ENCODE measurements at regions not wholly inside any gene's neighbourhood (a gene's known extent, or its start where the extent isn't known, plus 50 kb on each side); places are given as distances from the start of the nearest gene placed in this dataset.

DNA sequence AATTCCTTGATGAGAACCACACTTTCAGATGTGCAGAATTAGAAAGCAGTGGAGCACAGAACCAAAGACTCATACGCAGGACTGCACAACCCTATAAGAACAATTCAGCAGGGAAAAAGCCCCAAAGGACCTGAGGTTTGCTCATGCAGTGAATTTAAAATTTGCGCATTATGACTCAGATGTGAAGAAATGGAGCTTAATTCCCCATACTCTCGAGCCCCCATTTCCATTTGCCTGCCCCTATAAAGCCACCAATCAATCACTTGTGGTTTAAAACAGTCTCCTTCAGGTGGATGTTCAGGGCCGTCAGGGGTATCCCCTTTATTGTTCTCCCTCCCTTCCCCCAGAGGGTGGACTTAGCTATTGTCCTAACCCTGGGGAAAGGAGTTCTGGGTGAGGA, 221.2 kb downstream of the IGSF11 start:
- WGBS, 5 donors, result 75 to 89% (median 87%) methylated on average over 4 of the region's 4 CpGs
- H3K4me3 ChIP-seq, result no peak overlapping the region
- H3K27me3 ChIP-seq, result no peaks in the 10 kb centered on the region
- no peak for DNase-seq
- H3K27ac ChIP-seq, result no peak overlapping the region
- intact Hi-C loops (cut with DNase I; ENCODE audit: low total_unique reads), result no loop called here
- H3K9me3 ChIP-seq, result no peaks in the 10 kb centered on the region
- TF ChIP-seq POLR2A (IDR thresholded peaks at IDR 0.05) (no peak), POLR2AphosphoS5 (IDR thresholded peaks at IDR 0.05) (no peak), EP300 (IDR thresholded peaks at IDR 0.05) (no peak)
- TF ChIP-seq, protein P1, sequence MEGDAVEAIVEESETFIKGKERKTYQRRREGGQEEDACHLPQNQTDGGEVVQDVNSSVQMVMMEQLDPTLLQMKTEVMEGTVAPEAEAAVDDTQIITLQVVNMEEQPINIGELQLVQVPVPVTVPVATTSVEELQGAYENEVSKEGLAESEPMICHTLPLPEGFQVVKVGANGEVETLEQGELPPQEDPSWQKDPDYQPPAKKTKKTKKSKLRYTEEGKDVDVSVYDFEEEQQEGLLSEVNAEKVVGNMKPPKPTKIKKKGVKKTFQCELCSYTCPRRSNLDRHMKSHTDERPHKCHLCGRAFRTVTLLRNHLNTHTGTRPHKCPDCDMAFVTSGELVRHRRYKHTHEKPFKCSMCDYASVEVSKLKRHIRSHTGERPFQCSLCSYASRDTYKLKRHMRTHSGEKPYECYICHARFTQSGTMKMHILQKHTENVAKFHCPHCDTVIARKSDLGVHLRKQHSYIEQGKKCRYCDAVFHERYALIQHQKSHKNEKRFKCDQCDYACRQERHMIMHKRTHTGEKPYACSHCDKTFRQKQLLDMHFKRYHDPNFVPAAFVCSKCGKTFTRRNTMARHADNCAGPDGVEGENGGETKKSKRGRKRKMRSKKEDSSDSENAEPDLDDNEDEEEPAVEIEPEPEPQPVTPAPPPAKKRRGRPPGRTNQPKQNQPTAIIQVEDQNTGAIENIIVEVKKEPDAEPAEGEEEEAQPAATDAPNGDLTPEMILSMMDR (IDR thresholded peaks at IDR 0.05), result no peak
- H3K36me3 ChIP-seq, result no peaks in the 10 kb centered on the region
- H3K4me1 ChIP-seq, result peaks cover 0 to 6% (median 0%) of the 10 kb centered on the region in 4 donors

DNA sequence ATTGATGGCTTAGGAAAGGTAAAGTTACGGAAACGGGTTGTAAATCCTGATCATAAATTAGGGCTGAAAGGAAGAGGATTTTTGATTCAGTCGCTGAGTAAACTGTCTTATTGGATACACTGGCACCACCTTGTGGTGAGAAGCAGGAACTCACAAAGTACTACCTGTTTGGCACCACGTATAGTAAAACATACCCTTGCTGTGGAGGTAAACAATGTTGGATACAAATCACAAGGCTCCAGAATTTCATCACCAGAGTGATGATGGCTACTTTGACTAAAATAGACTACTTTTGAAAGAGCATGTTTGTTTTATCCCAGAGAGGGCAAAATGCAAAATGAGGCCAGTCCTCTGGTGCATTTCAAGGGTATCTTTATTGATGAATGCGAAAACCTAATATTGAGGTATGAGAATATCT, 216.9 kb downstream of the IGSF11 start:
- intact Hi-C loops (cut with DNase I; ENCODE audit: low total_unique reads), result no loop called here
- H3K27me3 ChIP-seq, result no peaks in the 10 kb centered on the region
- whole genome bisulfite sequencing, 5 donors, result 18 to 25% (median 23%) methylated on average over 5 of the region's 5 CpGs
- no peak for TF ChIP-seq POLR2A (IDR thresholded peaks at IDR 0.05)
- TF ChIP-seq, protein P1 (IDR thresholded peaks at IDR 0.05), result peak in 5 of 7 experiments; percentile 37 to 76 (median 65)
- no peak for TF ChIP-seq POLR2AphosphoS5 (IDR thresholded peaks at IDR 0.05)
- no peak for TF ChIP-seq EP300 (IDR thresholded peaks at IDR 0.05)
- H3K4me3 ChIP-seq, result no peak overlapping the region
- H3K36me3 ChIP-seq, result no peaks in the 10 kb centered on the region
- DNase-seq, result peak; percentile 51 to 79
- H3K4me1 ChIP-seq, result peaks cover 0 to 6% (median 0%) of the 10 kb centered on the region in 4 donors
- no peaks in the 10 kb centered on the region for H3K9me3 ChIP-seq
- no peak overlapping the region for H3K27ac ChIP-seq

DNA sequence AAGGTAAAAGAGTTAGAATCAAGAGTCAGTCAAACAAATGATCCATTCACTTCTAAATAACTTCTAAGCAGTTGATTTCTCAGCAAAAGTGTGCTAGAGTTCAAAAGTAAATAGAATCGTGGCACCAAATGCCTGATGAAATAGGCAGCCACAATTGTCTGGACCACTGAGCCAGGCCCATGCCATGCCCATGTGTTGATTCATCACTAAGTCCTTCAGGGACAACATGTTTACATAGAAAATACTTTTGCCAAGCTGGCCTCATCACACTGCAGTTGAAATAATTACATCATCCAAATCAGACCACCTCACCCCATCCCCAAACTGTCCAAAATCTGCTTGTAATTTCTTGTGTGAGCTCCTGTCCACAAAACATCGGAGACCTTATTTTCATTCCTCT, 216.3 kb downstream of the IGSF11 start:
- intact Hi-C loops (cut with DNase I; ENCODE audit: low total_unique reads), result no loop called here
- TF ChIP-seq, protein P1 (IDR thresholded peaks at IDR 0.05), result no peak
- TF ChIP-seq POLR2AphosphoS5 (IDR thresholded peaks at IDR 0.05) (no peak), EP300 (IDR thresholded peaks at IDR 0.05) (no peak), POLR2A (IDR thresholded peaks at IDR 0.05) (no peak)
- WGBS, 5 donors, result 58 to 74% (median 60%) methylated on average over 2 of the region's 2 CpGs

DNA sequence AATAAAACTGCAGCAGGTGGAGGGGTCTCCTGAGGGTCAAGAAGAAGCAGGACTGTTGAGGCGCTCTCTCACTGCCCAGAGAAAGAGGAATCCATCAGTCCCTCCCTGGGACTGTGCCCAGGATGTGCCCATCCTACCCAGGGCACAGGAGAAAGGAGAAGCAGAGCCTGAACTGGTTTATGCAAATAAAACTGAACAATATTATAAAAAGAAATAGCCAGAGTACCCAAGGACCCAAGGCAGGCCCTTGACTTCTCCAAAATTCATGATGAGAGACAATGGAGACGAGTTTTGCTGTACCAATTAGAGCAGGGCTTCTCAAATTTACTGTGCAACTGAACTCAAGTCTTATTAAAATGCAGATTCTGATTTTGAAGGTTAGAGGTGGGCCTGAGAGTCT, 211.0 kb downstream of the IGSF11 start:
- intact Hi-C loops (cut with DNase I; ENCODE audit: low total_unique reads), result no loop called here

More for the DNA sequence above, 216.3 kb downstream of the IGSF11 start:
- DNase-seq, result no peak
- Histone ChIP-seq H3K4me3 (no peak overlapping the region), H3K9me3 (no peaks in the 10 kb centered on the region), H3K27me3 (no peaks in the 10 kb centered on the region), H3K36me3 (no peaks in the 10 kb centered on the region), H3K27ac (no peak overlapping the region), H3K4me1 (peaks cover 0 to 6% (median 0%) of the 10 kb centered on the region in 4 donors)

More for the DNA sequence above, 211.0 kb downstream of the IGSF11 start:
- no peaks in the 10 kb centered on the region for H3K27me3 ChIP-seq
- no peaks in the 10 kb centered on the region for H3K4me1 ChIP-seq
- no peak overlapping the region for H3K27ac ChIP-seq
- TF ChIP-seq POLR2A (IDR thresholded peaks at IDR 0.05) (no peak), EP300 (IDR thresholded peaks at IDR 0.05) (no peak), POLR2AphosphoS5 (IDR thresholded peaks at IDR 0.05) (no peak)
- TF ChIP-seq, protein P1 (IDR thresholded peaks at IDR 0.05), result no peak
- H3K36me3 ChIP-seq, result no peaks in the 10 kb centered on the region
- WGBS, 5 donors, result 49 to 74% (median 67%) methylated on average over 2 of the region's 2 CpGs
- no peak overlapping the region for H3K4me3 ChIP-seq
- no peak for DNase-seq
- H3K9me3 ChIP-seq, result no peaks in the 10 kb centered on the region
